Smooth muscle cell (in vitro differentiated cells): ENCODE measurements at regions not wholly inside any gene's neighbourhood (a gene's known extent, or its start where the extent isn't known, plus 50 kb on each side); places are given as distances from the start of the nearest gene placed in this dataset.

Experiments used
- DNase-seq: peaks from one replicate; lab custom pipeline; 2025; ENCODE audit not compliant: unreplicated experiment; lab: John Stamatoyannopoulos, UW
- H2AFZ ChIP-seq: fragments of 200-600 bp; sonication (generic); 2 replicates; pipeline ENCODE4 v1.6.0; 2016; ENCODE audit warnings: antibody characterized with exemption, low read depth, mild to moderate bottlenecking
- H3F3A ChIP-seq: fragments of 200-600 bp; sonication (generic); 2 replicates; pipeline ENCODE4 v1.6.0; 2017; ENCODE audit warnings: antibody characterized with exemption, low read depth
- H3K27ac ChIP-seq: fragments of 200-600 bp; sonication (generic); 2 replicates; pipeline ENCODE4 v1.5.1; 2016; ENCODE audit warnings: low read depth, mild to moderate bottlenecking
- H3K27me3 ChIP-seq: fragments of 200-600 bp; sonication (generic); 2 replicates; pipeline ENCODE4 v1.6.1; 2016; ENCODE audit warnings: low read depth, mild to moderate bottlenecking
- H3K36me3 ChIP-seq: fragments of 200-600 bp; sonication (generic); 2 replicates; pipeline ENCODE4 v1.5.1; 2016; ENCODE audit warnings: low read depth
- H3K4me1 ChIP-seq: fragments of 200-600 bp; sonication (generic); 2 replicates; pipeline ENCODE4 v1.5.1; 2016; ENCODE audit warnings: low read depth
- H3K4me2 ChIP-seq: fragments of 200-600 bp; sonication (generic); 2 replicates; pipeline ENCODE4 v1.6.0; 2016; ENCODE audit warnings: mild to moderate bottlenecking
- H3K4me3 ChIP-seq: fragments of 200-600 bp; sonication (generic); 2 replicates; pipeline ENCODE4 v1.5.1; 2016; ENCODE audit warnings: mild to moderate bottlenecking
- H3K79me2 ChIP-seq: fragments of 200-600 bp; sonication (generic); 2 replicates; pipeline ENCODE4 v1.6.0; 2016; ENCODE audit warnings: low read depth, mild to moderate bottlenecking
- H3K9ac ChIP-seq: fragments of 200-600 bp; sonication (generic); 2 replicates; pipeline ENCODE4 v1.6.0; 2016; ENCODE audit warnings: low read depth
- H3K9me3 ChIP-seq: fragments of 200-600 bp; sonication (generic); replicated peaks from 2 replicates; pipeline ENCODE4 v1.5.1; 2016; ENCODE audit warnings: low read depth
- H4K20me1 ChIP-seq: fragments of 200-600 bp; sonication (generic); 2 replicates; pipeline ENCODE4 v1.6.0; 2016; ENCODE audit warnings: low read depth
- WGBS: methylation state at CpG from one replicate; pipeline ENCODE4 v1.1.7; 2016; ENCODE audit warnings: low lambda C conversion rate; 5-methylcytosine and 5-hydroxymethylcytosine counted together
- TF ChIP-seq, protein P1 (sequence below): fragments of 200-600 bp; sonication (generic); IDR thresholded peaks from 2 replicates; pipeline ENCODE4 v1.5.1; 2017; ENCODE audit warnings: borderline replicate concordance, mild to moderate bottlenecking, antibody characterized with exemption; ENCODE audit not compliant: insufficient read depth, poor library complexity, severe bottlenecking

DNA sequence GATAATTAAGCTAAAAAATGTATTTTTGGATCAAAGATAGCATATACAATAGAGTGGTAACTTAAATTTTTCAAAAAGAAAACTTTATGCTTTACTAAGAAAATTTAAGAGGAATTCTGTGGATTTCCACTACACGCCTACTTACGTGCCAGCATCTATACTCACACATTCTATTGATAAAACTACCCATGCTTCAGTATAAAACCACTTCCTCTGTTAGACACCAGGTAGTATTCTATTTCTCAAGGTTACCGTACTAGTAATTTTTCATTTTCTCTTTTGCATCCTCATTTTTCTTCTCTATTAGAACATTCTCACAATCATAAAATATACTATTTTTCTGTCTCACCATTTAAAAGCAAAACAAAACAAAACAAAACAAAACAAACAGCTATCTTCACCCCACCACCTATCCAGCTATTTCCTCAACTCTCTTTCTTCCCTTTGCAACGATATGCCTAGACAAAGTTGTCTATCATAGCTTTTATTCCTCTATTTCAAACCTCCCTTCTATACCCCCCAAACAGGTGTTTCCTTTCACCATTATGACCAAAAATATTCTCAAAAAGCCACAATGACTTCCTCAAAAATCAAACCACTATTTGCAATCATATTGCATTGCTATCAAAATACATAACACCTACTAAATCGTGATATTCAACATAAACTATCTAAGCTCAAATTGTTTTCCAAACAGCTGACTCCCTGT lies 1652.0 kb downstream of the MRPL39 start:
- no peaks in the 10 kb centered on the region for H4K20me1 ChIP-seq
- no peaks in the 10 kb centered on the region for H3F3A ChIP-seq
- H3K79me2 ChIP-seq: no peaks in the 10 kb centered on the region
- DNase-seq: no peak
- whole genome bisulfite sequencing: 71% methylated on average over 5 of the region's 5 CpGs
- peaks cover 10% of the 10 kb centered on the region for H3K9me3 ChIP-seq
- H3K4me2 ChIP-seq: no peak overlapping the region
- H3K27me3 ChIP-seq: no peaks in the 10 kb centered on the region
- no peak overlapping the region for H3K27ac ChIP-seq
- H3K36me3 ChIP-seq: no peaks in the 10 kb centered on the region
- no peak overlapping the region for H3K9ac ChIP-seq
- H3K4me1 ChIP-seq: no peaks in the 10 kb centered on the region
- H2AFZ ChIP-seq: no peak overlapping the region
- TF ChIP-seq, protein P1, sequence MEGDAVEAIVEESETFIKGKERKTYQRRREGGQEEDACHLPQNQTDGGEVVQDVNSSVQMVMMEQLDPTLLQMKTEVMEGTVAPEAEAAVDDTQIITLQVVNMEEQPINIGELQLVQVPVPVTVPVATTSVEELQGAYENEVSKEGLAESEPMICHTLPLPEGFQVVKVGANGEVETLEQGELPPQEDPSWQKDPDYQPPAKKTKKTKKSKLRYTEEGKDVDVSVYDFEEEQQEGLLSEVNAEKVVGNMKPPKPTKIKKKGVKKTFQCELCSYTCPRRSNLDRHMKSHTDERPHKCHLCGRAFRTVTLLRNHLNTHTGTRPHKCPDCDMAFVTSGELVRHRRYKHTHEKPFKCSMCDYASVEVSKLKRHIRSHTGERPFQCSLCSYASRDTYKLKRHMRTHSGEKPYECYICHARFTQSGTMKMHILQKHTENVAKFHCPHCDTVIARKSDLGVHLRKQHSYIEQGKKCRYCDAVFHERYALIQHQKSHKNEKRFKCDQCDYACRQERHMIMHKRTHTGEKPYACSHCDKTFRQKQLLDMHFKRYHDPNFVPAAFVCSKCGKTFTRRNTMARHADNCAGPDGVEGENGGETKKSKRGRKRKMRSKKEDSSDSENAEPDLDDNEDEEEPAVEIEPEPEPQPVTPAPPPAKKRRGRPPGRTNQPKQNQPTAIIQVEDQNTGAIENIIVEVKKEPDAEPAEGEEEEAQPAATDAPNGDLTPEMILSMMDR: no peak
- H3K4me3 ChIP-seq: no peak overlapping the region

DNA sequence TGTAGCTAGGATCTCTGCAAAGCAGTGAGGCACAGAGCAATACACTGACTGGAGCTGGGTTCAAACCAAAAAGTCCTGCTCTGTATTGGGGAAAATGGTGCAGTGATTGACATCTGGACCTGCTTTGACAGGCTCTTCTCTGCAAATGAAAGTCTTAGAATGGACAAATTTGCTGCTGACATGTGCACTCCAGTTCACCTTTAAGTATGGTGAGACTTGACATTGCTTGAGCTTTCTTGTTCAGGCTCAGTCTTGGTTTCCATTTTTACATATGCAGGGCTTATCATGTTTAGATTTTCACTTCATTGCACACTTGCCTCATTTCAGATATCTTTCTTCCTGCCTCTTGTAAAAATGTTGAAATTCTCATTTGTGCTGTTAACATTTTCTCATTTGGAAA lies 1655.0 kb downstream of the MRPL39 start:
- H3K79me2 ChIP-seq: no peaks in the 10 kb centered on the region
- H3K27me3 ChIP-seq: no peaks in the 10 kb centered on the region
- no peaks in the 10 kb centered on the region for H4K20me1 ChIP-seq
- no peaks in the 10 kb centered on the region for H3K36me3 ChIP-seq
- no peak overlapping the region for H3K4me3 ChIP-seq
- no peaks in the 10 kb centered on the region for H3K4me1 ChIP-seq
- DNase-seq: no peak
- no peaks in the 10 kb centered on the region for H3F3A ChIP-seq
- H3K27ac ChIP-seq: no peak overlapping the region
- H2AFZ ChIP-seq: no peak overlapping the region
- TF ChIP-seq, protein P1: no peak
- peaks cover 10% of the 10 kb centered on the region for H3K9me3 ChIP-seq
- H3K4me2 ChIP-seq: no peak overlapping the region
- no peak overlapping the region for H3K9ac ChIP-seq

DNA sequence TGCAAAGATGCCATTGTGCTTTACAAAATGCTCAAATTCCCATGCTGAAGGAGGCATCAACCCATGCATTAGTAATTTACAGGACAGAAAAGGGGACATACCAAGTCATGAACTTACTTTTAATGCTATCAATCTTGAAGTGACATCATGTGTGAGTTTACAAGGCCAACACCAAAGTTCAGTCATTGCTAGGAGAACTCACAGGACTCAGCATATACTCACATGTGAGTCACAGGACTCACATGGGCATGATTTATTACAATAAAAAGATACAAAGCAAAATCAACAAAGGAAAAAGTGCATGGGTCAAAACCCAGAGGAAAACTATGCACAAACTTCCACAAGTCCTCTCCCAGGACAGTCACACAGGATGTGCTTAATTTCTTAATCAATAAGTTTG lies 1656.0 kb downstream of the MRPL39 start:
- no peak for DNase-seq
- peaks cover 4% of the 10 kb centered on the region for H3K9me3 ChIP-seq

DNA sequence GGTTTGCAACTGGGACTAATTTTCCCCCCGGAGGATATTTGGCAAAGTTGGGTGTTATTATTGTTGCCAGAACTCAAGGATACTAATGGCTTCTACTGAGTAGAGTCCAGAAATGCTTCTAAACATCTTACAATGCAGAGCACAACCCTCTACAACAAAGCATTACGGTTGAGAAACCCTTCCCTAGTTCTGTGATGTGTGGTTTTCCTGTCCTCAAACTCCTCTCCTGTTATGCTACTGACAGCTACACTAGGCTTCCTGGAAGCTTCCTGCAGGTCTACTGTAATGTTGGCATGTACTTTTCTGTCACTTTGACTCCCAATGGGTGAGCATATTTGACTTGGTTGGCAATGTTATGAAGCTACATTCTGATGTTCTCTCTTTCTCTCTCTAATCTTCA lies 1656.9 kb downstream of the MRPL39 start:
- TF ChIP-seq, protein P1: no peak
- H3K9ac ChIP-seq: no peak overlapping the region
- no peak overlapping the region for H2AFZ ChIP-seq
- H3K27me3 ChIP-seq: no peaks in the 10 kb centered on the region
- H3K36me3 ChIP-seq: no peaks in the 10 kb centered on the region
- H3K4me3 ChIP-seq: no peak overlapping the region
- no peak overlapping the region for H3K4me2 ChIP-seq
- H3K27ac ChIP-seq: no peak overlapping the region
- no peaks in the 10 kb centered on the region for H3K79me2 ChIP-seq
- no peaks in the 10 kb centered on the region for H3F3A ChIP-seq
- DNase-seq: no peak
- H3K4me1 ChIP-seq: no peaks in the 10 kb centered on the region
- H4K20me1 ChIP-seq: no peaks in the 10 kb centered on the region
- 78% methylated on average over 2 of the region's 2 CpGs for WGBS
- peaks cover 3% of the 10 kb centered on the region for H3K9me3 ChIP-seq

More for the DNA sequence above, 1656.0 kb downstream of the MRPL39 start:
- no peaks in the 10 kb centered on the region for H3K36me3 ChIP-seq
- H4K20me1 ChIP-seq: no peaks in the 10 kb centered on the region
- no peaks in the 10 kb centered on the region for H3K4me1 ChIP-seq
- TF ChIP-seq, protein P1: no peak
- no peak overlapping the region for H3K9ac ChIP-seq
- H3F3A ChIP-seq: no peaks in the 10 kb centered on the region
- no peak overlapping the region for H3K4me3 ChIP-seq
- H3K4me2 ChIP-seq: no peak overlapping the region
- H3K79me2 ChIP-seq: no peaks in the 10 kb centered on the region
- no peak overlapping the region for H3K27ac ChIP-seq
- H2AFZ ChIP-seq: no peak overlapping the region
- no peaks in the 10 kb centered on the region for H3K27me3 ChIP-seq
